ENCODE measurements at regions not wholly inside any gene's neighbourhood (a gene's known extent, or its start where the extent isn't known, plus 50 kb on each side); places are given as distances from the start of the nearest gene placed in this dataset.
A peak's percentile ranks its signal among the peaks of the same experiment; 100 is the strongest.

DNA sequence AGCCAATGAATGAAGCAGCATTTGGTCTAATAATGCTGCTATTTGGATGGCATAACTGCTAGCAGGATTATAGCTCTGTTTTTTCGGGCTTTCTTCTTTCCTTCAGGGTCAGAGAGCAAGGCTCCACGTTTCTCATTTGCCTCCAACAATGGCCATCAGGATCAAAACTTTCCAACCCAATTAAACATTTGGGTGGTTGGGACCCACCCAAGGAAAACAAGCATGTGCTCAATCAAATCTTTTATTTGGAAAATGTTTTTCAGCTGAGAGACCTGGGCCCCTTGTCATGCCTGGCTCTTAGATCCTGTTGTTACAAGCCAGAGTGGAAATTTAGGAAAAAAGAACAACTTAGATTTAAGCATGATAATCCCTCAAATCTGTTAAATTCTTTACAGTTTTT is 373.1 kb upstream of the USP24 start:
- no peak for DNase-seq

DNA sequence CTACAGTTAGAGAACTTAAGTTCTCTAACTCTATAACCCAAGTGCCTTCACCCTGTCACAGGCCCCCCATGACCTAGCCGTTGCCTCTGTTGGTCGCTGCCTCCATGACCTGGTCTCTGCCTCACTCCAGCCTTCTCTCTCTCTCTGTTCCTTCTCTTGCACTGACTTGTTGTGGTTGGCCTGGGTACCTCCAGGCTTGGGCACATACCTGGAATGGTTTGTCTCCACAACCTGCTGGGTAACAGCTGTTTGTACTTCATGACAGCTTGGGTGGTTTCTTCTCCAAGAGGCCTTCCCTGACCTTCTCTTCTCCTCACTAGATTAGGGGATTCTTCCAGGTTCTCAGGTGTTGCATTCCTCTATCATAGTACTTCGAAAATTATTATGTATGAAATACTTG is 371.6 kb upstream of the USP24 start:
- DNase-seq: no peak

DNA sequence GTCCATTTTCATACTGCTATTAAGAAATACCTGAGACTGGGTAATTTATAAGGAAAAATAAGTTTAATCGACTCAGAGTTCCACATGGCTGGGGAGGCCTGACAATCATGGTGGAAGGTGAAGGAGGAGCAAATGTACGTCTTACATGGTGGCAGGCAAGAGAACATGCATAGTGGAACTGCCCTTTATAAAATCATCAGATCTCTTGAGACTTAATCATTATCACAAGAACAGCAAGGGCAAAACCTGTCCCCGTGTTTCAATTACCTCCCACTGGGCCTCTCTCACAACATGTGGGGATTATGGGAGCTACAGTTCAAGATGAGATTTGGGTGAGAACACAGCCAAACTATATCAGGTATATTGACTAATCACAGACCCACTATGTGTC is 370.2 kb upstream of the USP24 start:
- DNase-seq: peak; percentile 42

DNA sequence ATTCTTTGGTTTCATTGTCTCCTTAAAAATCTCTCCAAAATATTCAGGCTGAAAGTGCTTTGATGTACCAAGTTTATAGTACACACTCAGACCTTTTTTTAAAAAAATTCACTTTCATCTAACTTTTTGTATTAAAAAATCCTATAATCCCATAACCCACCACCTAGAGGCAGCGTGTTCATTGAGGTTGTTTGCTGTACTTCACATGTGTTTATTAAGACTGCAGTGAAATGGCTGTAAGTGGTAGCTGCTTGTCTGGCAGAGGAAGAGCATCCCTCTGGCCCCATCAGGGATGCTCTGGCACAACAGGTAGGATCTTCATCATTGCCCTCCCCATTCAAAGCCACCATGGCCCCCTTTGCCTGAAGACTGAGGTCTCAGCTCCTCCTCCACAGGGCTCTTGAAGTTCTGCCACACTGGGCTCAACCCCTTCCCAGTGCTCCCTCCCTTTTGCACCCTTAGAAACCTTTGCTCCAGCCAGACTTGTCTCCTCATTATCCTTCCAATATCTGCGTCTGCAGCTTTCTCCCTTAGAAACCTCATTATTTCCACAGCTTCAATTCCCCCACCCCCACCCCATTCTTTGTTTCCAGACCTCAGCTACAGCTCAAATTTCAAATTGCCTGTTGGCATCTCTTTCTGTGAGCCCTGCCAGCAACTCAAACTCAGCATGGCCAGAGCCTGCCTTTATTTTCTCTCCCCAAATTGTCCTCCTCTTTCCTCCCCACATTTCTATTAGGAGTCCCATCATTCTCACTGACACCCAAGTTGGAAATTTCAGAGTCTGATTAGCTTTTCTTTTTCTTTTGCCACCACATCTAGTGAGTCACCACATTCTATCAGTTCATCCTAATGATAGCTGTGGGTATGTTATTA is 369.6 kb upstream of the USP24 start:
- peak; percentile 78 for DNase-seq

DNA sequence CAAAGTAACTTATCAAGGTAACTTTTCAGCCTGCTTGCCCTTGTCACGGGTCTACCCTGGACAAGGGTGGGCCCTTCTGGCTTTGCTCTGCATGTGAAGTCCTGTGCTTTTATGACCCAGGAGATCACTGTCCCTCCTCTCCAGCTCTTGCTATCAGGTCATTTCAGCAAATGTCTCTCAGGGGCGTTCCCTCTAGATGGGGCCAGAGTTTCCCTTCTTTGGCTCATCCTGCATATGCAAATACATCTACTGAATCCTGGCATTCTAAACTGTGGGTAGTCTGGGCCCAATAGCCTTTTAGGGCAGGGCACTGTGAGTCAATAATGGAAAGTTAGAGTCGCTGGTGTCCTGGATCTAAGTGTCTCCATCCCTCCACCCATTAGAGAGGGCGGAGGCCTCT is 366.9 kb upstream of the USP24 start:
- DNase-seq: no peak

DNA sequence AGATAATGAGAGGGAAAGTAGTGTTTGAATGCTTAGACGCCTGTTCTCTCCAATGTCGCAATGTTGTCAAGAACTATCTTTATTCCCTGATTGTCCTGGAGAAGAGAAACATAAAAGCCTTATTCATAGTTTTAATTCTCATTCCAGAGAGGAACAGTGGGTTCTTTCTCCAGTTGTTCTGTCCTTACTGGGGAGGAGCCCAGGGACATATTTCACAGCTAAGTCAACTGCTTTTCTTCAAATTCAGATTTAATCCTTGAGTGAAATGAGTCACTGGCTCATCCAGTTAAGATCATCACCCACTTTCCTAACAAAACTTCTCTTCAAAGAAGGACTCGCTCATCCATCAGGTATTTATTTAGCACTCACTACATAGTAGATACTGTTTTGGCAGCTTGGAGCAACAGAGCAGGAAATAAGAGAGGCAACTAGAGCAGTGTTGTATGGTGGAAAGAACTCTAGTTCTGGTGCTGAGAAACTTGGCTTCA is 365.7 kb upstream of the USP24 start:
- no peak for DNase-seq

DNA sequence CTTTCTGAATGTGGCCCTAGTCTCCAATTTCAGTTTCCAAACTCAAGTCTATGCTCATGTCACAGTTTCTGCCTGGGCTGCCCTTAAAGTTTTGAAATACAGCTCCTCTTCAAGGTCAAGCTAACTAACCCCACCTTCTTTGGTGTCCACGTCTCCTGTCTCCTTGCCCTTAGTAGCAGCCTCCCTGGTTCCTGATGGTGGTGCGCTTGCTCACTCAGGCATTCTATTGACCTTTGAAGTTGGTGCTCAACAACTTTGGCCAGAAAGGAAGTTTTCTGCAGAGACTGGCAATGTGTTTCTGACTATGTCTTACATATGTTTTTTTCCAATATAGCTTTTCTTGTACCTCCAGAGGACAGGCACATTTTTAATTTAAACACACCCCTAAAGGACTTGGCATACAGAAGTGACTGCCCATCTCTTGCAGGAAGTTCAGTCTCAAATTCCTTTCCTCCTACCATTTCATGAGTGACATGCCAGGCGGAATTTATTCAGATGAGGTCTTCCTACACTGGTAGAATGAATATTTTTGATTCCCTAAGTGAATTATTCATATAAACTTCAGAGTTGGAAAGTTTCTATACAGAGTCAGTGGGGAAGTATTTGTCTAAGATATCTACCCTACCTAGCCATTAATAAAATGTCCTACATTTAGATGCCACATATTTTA is 364.3 kb upstream of the USP24 start:
- DNase-seq: no peak

DNA sequence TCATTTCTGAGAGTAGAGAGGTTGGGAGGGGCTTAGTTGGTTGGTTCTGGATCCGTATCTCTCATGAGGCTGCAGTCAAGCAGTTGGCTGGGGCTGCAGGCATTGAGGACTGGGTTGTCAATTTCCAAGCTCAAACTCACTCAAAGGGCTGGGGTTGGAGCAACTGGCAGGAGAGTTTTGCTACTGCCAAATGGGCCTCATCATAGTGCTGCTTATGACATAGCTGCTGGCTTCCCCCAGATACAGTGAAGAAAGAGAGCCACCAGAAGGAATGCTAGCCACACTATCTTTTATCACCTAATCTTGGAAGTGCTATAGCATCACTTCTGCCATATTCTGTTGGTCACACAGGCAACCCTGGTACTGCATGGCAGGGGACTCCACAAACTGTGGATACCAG is 363.5 kb upstream of the USP24 start:
- no peak for DNase-seq

DNA sequence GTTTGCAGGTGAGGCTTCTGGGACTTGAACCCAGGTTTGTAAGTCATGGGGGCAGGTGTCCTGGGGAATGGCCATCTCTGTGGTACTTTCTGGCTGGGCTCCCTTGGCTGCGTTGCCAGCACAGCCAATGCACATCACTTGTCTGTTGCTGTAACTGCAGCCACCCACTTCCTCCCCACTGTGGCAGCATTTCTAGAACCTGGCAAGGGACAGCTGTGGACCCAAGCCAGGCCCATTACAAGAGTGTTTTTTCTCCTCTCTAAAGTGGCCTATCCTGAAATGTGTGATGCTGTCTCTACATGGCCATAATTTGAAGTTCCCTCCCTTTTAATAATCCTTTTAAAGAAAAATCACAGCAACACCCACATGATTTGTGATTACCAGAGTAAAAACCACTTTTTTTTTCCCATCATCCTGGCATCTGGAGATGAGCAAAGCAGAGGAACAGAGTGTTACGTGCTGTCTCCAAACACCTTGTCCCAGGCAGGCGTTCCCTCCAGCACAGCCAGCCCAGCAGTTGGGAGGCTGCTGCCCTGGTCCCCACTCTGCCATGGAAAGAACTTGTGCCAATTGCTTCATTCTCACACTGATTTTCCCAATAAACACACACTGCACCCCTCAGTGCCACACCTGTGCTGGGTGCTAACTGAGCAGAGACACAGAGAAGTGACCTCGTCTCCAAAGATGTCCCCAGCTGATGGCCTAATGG is 360.6 kb upstream of the USP24 start:
- no peak for DNase-seq

DNA sequence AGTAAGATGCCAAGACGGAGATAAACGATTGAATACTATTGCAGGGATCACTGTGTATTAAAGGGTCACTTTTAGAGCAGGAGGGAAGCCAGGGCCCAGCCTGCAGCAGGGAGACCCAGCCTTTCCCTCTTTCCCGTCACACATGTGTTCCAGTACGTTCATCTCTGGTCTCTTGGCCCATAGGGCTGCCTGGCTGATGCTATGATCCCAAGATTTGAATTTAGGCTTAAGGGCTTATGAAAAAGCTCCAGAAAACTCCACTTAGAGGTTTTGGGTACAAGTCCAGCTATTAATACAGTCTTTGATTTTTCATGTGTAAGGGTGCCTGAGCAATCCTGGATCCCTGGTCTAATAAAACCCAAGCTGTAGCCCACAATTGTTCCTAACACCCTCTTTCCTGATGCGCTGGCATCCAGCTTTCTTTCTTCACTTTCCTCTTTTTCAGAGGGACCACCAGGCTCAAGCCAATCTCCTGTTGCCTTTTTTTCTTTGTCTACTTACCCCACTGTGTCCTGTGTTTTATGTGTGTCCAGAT is 359.6 kb upstream of the USP24 start:
- no peak for DNase-seq

DNA sequence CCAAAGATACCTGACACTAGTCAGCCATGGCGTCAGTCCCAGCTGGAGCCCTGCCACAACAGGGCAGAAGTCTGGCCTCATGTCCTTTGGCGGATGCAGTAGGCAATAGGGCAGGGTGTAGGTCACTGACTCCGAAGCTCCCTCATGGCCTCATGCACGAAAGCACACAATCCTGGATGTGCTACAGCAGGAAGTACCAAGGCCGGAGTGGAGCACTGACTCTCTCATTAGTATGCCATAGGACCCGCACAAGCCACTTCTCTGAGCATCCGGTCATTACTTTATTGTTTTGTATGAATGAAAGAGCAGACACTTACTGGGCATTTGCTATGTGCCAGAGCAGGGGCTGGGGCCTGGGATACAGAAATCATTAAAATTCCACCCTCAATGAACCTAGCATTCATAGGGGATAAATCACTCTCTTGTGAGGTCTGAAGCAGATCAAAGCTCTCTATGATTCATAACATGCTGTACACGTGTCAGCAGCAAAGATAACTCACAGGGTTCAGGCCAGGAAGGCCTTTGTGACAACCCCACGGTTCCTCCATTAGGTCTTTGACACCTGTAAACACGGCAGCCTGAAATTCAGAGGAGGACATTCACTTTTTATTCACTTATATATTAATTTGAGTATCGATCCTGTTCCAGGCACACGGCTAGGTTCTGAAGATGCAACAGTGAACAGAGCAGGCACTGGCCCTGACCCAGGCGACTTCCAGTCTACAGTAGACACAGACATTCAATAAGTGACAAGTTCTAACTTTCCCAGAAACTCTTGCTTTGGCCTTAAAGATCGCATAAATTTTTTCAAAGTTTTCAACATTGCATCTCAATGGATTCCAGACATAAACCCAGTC is 357.9 kb upstream of the USP24 start:
- peak; percentile 18 for DNase-seq

DNA sequence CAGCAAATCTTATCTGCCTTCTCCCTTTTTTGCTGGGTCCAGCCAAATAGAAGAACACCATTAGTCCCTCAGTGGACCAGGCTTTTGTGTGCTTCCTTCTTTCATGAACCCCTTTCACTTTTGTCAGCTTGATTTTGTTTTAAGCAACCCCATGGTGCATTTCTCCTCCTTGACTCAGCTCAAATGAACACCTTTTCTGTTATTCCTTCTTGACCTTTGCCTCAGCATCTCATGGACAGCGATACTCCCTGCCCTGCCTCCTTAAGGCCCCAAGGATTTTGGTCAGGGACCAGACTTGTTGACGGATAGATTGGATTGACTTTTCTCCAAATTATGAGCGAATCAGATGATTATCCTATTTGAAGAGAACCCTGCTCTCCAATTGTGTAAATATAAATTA is 356.6 kb upstream of the USP24 start:
- no peak for DNase-seq

DNA sequence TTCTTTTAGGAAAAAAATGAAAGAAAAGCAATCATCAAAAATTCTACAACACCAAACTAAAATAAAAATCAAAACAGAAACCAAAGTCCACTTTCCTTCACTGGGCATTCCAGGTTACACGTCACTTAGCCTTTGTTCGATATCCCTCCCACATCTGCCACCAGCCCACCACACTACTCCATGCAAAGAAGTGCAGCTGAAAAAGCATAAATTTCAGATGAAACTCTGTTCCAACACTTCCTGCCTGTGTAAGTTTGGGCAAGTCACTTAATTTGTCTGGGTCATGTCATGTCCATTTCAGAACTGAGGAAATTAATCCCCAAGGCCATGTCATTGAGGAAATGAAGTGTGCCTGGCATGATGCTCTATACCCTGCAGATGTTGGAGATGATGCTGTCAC is 354.3 kb upstream of the USP24 start:
- DNase-seq: no peak

DNA sequence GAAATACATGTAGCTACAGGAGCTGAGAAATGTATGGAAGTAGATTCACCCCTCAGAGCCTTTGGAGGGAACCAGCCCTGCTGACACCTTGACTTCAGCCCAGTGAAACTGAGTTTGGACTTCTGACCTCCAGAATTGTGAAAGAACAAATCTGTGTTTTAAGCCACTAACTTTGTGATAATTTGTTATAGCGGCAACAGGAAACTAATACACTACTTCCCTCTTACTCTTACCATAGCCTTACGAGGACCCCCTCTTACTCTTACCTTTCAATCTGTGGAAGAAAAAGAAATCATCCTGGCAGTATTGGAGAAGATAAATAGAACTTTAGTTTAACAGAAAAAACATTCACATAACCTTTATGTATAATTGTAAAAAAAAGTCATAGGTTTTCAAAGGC is 353.6 kb upstream of the USP24 start:
- DNase-seq: no peak

DNA sequence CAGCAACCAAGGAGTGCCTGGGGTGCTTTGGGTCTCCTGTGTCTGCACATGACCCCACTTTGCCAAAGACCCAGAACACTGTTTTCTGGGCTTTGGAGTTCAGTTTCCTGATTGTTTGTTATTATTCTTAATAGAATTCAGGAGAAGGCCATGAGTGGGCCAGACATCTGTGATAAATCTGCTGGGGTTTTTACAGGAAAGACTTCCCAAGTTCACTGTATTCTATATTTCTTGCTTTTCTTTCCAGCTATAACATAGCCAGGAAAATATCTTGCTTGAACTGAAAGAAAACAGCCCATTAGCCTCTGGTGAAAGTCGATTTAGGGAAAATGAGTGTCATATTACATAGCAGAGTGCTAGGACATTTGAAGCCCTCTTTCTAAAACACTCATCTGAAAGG is 345.1 kb upstream of the USP24 start:
- DNase-seq: peak; percentile 53

DNA sequence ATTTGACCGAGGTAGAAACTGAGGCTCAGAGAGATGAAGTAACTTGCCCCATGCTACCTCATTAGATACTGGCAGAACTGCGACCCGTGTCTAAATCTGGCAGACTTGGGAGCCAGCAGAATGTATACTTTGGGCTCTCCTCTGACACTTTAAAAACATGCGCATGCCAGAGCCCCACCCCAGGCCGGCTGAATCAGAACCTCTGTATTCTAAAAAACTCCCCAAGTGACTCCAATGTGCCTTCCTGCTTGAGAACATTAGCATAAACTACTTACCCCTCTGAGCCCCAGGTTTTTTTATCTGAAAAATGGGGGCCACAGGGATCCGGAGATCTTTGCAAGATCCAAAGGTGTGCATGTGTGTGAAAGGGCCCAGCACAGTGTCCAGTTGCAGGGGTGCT is 344.7 kb upstream of the USP24 start:
- DNase-seq: no peak

DNA sequence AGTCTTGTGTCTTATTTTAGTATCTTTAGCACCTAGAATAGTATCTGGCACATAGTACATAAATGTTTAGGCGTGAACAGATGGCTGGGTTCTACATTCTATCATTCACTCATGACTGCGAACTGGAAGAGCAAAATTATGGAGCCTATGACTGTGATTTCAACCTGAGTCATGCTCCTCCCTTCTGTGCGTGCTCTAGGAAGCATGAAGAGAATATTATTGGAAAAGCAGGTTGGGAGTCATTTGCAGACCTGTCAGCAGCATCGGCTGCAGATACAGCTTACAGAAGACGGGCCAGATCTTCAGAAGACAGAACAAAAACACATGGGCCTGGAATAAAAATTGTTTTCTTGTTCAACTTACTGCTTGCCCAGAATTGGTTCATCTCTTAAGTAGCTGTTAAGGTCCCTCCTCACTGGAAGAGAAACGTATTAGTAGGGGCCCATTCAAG is 344.0 kb upstream of the USP24 start:
- peak; percentile 57 for DNase-seq

DNA sequence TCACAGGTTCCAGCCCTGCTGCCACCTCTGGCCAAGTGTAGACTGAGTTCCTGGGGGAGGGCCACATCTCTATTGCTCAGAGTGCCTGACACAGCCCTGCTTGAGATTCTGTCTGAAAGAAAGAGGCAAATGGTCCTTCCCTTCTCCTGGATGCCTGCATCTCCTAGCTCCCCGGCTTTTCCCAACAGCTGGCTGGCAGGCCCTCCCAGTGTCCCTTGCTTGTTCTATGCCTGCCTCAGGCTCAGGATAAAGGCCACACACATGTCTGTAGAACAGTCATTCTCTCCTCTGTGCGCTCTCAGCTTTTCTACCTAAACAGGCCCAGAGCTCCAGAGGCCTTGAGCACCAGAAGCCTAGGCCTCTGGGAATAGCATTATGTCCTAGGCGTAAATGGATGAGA is 343.4 kb upstream of the USP24 start:
- DNase-seq: no peak

DNA sequence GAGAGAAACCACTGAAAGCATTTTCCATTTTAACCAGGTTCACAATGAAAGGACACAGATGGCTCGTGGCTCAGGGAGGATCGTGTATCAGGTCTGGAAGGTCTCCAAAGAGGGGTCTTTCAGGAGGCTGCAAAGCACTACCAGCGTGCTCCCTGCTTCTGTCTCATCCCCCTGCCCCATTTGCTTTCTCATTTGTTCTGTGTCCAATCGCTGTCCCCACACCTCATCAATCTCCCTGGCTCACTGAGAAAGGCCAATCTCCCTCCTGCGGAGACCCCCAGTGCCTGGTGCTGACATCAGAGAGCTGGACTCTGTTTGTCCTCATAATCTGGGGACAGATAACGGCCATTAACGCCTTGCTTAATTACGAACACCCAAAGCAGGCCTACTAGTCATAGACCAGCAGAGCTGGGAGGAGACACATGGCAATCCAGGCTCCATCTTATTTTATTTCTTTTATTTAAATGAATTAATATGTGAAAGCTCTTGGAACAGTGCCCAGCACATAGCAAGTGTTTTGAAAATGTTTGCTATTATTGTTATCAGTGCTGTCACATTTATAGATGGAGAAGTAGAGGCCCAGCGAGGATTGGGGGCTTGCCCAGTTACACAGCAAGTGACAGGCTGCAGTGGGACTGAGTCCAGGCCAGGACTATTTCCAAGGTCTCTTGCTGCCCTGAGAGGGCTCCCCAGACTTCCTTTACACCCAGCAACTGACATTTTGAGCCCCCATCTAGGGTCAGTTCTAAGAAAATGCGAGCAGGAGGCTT is 341.0 kb upstream of the USP24 start:
- DNase-seq: peak; percentile 88

DNA sequence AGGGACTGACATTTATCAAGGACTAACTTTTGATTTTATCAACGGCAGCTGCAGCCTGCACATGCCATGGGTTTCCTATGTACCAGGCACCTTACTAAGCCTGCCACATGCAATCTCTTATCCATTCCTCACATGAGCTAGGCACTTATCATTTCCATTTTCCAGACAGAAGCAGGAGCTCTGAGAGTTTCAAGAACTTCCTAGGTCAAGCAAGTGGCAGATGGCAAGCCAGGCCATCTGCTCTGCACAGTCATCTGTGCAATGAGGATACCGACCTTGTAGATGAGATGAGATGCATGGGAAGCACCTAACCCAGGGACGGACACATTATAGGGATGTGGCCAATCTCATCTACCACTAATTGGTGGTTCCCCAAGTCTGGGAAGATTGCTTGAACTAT is 339.4 kb upstream of the USP24 start:
- peak; percentile 94 for DNase-seq

DNA sequence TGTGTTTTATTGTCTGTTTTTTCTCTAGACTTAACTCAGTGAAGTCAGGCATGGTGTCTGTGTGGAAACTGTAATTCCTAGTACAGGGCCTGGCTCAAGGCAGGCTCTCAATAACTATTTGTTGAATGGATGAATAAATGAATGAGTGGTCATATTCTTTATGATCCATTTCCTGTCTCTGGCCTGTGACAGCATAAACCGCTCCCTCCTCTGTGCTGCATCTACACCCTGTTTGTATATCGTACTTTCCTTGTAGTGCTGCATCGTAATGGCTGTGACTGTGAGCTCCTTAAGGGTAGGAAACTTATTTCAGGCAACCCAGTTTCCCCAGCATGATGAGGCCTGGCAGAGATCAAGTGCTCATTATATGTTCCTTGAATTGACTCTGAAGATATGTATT is 337.5 kb upstream of the USP24 start:
- no peak for DNase-seq

DNA sequence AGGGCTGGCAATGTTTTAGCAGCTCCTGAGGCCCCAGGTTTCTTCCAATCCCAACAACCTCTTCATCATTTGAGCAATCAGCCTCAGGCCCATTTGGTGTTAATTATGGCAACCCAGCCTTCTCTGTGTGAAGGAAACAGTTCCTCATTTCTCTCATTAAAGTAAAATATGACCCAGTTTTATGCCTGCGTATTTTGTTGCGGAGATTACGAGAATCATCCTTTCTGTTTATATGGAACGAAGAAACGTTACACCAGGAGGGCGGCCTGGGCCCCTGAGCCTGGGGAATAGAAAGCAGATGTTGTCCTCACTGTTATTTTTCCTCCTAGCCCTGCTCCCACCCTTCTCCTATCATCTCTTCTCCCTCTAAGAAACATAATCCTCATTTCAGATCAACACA is 332.2 kb upstream of the USP24 start:
- peak; percentile 97 for DNase-seq

Data from NCI-H2171 treated with DMSO at 0.1 percent for 48 hours (cell line).